ENCODE measurements at regions not wholly inside any gene's neighbourhood (a gene's known extent, or its start where the extent isn't known, plus 50 kb on each side); places are given as distances from the start of the nearest gene placed in this dataset.
A peak's percentile ranks its signal among the peaks of the same experiment; 100 is the strongest.

DNA sequence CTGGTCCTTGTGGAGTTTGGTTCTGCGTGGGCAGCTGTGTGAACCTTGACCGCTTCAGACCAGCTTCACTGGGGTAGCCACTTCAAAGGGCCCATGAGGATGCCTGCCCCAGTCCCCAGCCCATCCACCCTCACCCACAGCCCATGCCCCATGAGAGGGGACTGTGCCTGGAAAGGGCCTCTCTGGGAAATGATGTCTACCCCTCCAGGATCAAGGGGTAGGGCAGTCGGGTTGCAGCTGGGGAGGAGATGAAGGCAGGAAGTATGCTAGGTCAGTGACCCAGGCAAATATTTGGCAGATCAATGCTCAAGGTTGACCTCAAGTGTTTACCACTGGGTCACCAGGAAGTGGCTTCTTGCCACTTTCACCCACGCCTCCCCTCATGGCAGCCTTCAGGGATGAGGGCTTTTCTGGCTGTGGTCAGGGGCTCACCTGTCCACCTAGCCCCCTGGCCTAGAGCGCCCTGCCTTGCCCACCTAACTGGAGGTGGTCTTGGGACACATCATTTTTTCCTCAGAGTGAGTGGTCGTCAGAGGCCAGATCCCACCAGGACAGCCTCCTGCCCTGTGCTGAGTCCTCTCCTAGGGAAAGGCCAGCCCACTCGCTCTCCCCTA, 109.5 kb downstream of the SNX5 start (continued):
- TF ChIP-seq ETV6 (CRISPR knock-in tag; conservative IDR thresholded peaks at IDR 0.05): peak; percentile 99
- peak; percentile 97; the same call in 1 of the 2 replicates for TF ChIP-seq ZNF337 (CRISPR knock-in tag; IDR thresholded peaks at IDR 0.05; ENCODE audit: borderline replicate concordance, low read depth)
- TF ChIP-seq ZNF546 (CRISPR knock-in tag; conservative IDR thresholded peaks at IDR 0.05): peak; percentile 82
- TF ChIP-seq PAX8 (CRISPR knock-in tag; IDR thresholded peaks at IDR 0.05; ENCODE audit: borderline replicate concordance): no peak
- TF ChIP-seq GATA4 (IDR thresholded peaks at IDR 0.05; ENCODE audit: borderline replicate concordance, low read depth): peak; percentile 98
- TF ChIP-seq ZNF274 (CRISPR knock-in tag; IDR thresholded peaks at IDR 0.05): peak; percentile 92
- 0 out of 2 replicates have a peak, but pooled peaks have one; percentile 38 for TF ChIP-seq PCBP1 (IDR thresholded peaks at IDR 0.05; ENCODE audit: borderline replicate concordance, low read depth, low read length)
- TF ChIP-seq ATF1 (CRISPR knock-in tag; IDR thresholded peaks at IDR 0.05): peak; percentile 78
- TF ChIP-seq NONO (IDR thresholded peaks at IDR 0.05): no peak
- peak; percentile 100 for TF ChIP-seq NONO (CRISPR knock-in tag; conservative IDR thresholded peaks at IDR 0.05)
- peak; percentile 27; the same call in 1 of the 2 replicates for TF ChIP-seq RFX5 (IDR thresholded peaks at IDR 0.05; ENCODE audit: low read depth, low read length)
- no peak for TF ChIP-seq PCBP2 (optimal IDR thresholded peaks at IDR 0.05; ENCODE audit: low read depth, low read length, poor library complexity, severe bottlenecking)
- TF ChIP-seq ZNF512B (CRISPR knock-in tag; IDR thresholded peaks at IDR 0.05; ENCODE audit: borderline replicate concordance): peak; percentile 98; the same call in 1 of the 2 replicates
- TF ChIP-seq ZNF276 (CRISPR knock-in tag; IDR thresholded peaks at IDR 0.05; ENCODE audit: low read depth): no peak
- no peak; the same call in 1 of the 2 replicates for TF ChIP-seq BRCA1 (CRISPR knock-in tag; IDR thresholded peaks at IDR 0.05)
- TF ChIP-seq, protein P1, sequence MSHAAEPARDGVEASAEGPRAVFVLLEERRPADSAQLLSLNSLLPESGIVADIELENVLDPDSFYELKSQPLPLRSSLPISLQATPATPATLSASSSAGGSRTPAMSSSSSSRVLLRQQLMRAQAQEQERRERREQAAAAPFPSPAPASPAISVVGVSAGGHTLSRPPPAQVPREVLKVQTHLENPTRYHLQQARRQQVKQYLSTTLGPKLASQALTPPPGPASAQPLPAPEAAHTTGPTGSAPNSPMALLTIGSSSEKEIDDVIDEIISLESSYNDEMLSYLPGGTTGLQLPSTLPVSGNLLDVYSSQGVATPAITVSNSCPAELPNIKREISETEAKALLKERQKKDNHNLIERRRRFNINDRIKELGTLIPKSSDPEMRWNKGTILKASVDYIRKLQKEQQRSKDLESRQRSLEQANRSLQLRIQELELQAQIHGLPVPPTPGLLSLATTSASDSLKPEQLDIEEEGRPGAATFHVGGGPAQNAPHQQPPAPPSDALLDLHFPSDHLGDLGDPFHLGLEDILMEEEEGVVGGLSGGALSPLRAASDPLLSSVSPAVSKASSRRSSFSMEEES (CRISPR knock-in tag; IDR thresholded peaks at IDR 0.05): peak; percentile 98
- peak; percentile 96 for TF ChIP-seq ZNF576 (CRISPR knock-in tag; IDR thresholded peaks at IDR 0.05)
- peak; percentile 84 for TF ChIP-seq FOXA1 (IDR thresholded peaks at IDR 0.05)
- TF ChIP-seq FOXA1 (CRISPR knock-in tag; IDR thresholded peaks at IDR 0.05): peak; percentile 100
- peak; percentile 91; the same call in 1 of the 2 replicates for TF ChIP-seq IRX3 (CRISPR knock-in tag; IDR thresholded peaks at IDR 0.05; ENCODE audit: borderline replicate concordance, low read depth)
- TF ChIP-seq, protein P2, sequence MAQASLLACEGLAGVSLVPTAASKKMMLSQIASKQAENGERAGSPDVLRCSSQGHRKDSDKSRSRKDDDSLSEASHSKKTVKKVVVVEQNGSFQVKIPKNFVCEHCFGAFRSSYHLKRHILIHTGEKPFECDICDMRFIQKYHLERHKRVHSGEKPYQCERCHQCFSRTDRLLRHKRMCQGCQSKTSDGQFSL (CRISPR knock-in tag; IDR thresholded peaks at IDR 0.05): peak; percentile 71
- TF ChIP-seq YEATS4 (CRISPR knock-in tag; IDR thresholded peaks at IDR 0.05; ENCODE audit: borderline replicate concordance): peak; percentile 88
- TF ChIP-seq, protein P3, sequence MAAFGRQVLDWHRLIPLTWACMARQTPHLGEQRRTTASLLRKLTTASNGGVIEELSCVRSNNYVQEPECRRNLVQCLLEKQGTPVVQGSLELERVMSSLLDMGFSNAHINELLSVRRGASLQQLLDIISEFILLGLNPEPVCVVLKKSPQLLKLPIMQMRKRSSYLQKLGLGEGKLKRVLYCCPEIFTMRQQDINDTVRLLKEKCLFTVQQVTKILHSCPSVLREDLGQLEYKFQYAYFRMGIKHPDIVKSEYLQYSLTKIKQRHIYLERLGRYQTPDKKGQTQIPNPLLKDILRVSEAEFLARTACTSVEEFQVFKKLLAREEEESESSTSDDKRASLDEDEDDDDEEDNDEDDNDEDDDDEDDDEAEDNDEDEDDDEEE (CRISPR knock-in tag; IDR thresholded peaks at IDR 0.05): no peak

Measured in HepG2 (cell line).